ENCODE measurements at regions not wholly inside any gene's neighbourhood (a gene's known extent, or its start where the extent isn't known, plus 50 kb on each side); places are given as distances from the start of the nearest gene placed in this dataset.

DNA sequence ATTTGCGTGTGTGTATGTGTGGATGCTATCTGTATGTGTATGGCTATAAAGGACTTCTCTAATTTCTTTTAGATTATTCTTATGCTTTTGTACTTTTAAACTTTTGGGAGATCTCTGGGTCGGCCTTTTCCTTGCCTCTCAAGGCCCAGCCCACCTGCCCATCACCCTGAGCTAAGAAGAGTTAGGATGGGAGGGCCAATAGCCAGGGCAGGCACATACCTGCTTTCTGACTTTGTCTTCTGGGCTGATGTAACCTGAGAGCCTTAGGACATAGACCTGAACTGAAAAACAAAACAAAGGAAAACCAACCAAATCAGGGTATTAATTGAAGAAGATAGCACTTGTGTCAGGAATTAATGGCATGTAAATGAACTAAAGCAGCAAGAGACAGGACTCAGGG lies 100.2 kb downstream of the IRX1 start:
- TF ChIP-seq, protein P1, sequence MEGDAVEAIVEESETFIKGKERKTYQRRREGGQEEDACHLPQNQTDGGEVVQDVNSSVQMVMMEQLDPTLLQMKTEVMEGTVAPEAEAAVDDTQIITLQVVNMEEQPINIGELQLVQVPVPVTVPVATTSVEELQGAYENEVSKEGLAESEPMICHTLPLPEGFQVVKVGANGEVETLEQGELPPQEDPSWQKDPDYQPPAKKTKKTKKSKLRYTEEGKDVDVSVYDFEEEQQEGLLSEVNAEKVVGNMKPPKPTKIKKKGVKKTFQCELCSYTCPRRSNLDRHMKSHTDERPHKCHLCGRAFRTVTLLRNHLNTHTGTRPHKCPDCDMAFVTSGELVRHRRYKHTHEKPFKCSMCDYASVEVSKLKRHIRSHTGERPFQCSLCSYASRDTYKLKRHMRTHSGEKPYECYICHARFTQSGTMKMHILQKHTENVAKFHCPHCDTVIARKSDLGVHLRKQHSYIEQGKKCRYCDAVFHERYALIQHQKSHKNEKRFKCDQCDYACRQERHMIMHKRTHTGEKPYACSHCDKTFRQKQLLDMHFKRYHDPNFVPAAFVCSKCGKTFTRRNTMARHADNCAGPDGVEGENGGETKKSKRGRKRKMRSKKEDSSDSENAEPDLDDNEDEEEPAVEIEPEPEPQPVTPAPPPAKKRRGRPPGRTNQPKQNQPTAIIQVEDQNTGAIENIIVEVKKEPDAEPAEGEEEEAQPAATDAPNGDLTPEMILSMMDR (IDR thresholded peaks at IDR 0.05): no peak
- TF ChIP-seq POLR2A (IDR thresholded peaks at IDR 0.05): no peak

Data from Peyer's patch (tissue), 4 donors.